Suprapubic skin (tissue), 4 donors: ENCODE measurements at regions not wholly inside any gene's neighbourhood (a gene's known extent, or its start where the extent isn't known, plus 50 kb on each side); places are given as distances from the start of the nearest gene placed in this dataset.

Experiments
- DNase-seq, 2 donors: peaks; one replicate each; pipeline ENCODE4 v3.0.0-alpha.2; 2019; ENCODE audit warnings: low spot score in 2 of 2
- H3K27ac ChIP-seq: fragments of 200-600 bp; sonication (generic); one replicate; pipeline ENCODE4 v1.5.1; 2019
- H3K27me3 ChIP-seq: fragments of 200-600 bp; sonication (generic); one replicate; pipeline ENCODE4 v1.5.1; 2019
- H3K36me3 ChIP-seq: fragments of 200-600 bp; sonication (generic); one replicate; pipeline ENCODE4 v1.5.1; 2019
- H3K4me1 ChIP-seq: fragments of 200-600 bp; sonication (generic); one replicate; pipeline ENCODE4 v1.5.1; 2019
- H3K4me3 ChIP-seq: fragments of 200-600 bp; sonication (generic); one replicate; pipeline ENCODE4 v1.5.1; 2019; ENCODE audit warnings: mild to moderate bottlenecking
- H3K9me3 ChIP-seq: fragments of 200-600 bp; sonication (generic); one replicate; pipeline ENCODE4 v1.5.1; 2019
- CTCF ChIP-seq, 2 donors: fragments of 200-600 bp in 1 of 2; fragments of 450-650 bp in 1 of 2; sonication (generic) in 1 of 2; IDR thresholded peaks; one replicate each; pipeline ENCODE4 v1.5.1; 2016 to 2019; ENCODE audit warnings: antibody characterized with exemption in 2 of 2, mild to moderate bottlenecking in 1 of 2, moderate library complexity in 1 of 2
- EP300 ChIP-seq: sonication (generic); formaldehyde crosslinking; IDR thresholded peaks from one replicate; pipeline ENCODE4 v1.6.1; 2017; ENCODE audit warnings: antibody characterized with exemption
- POLR2A ChIP-seq, 2 donors: fragments of 450-650 bp; IDR thresholded peaks; one replicate each; pipeline ENCODE4 v1.6.1; 2017; ENCODE audit warnings: antibody characterized with exemption in 2 of 2, mild to moderate bottlenecking in 2 of 2, moderate library complexity in 2 of 2
- POLR2AphosphoS5 ChIP-seq, 3 donors: sonication (generic); formaldehyde crosslinking; IDR thresholded peaks; one replicate each; pipeline ENCODE4 v1.6.1; 2017; ENCODE audit warnings: antibody characterized with exemption in 3 of 3
- WGBS: methylation state at CpG from one replicate; pipeline ENCODE4 v1.1.5; 2018; 5-methylcytosine and 5-hydroxymethylcytosine counted together

DNA sequence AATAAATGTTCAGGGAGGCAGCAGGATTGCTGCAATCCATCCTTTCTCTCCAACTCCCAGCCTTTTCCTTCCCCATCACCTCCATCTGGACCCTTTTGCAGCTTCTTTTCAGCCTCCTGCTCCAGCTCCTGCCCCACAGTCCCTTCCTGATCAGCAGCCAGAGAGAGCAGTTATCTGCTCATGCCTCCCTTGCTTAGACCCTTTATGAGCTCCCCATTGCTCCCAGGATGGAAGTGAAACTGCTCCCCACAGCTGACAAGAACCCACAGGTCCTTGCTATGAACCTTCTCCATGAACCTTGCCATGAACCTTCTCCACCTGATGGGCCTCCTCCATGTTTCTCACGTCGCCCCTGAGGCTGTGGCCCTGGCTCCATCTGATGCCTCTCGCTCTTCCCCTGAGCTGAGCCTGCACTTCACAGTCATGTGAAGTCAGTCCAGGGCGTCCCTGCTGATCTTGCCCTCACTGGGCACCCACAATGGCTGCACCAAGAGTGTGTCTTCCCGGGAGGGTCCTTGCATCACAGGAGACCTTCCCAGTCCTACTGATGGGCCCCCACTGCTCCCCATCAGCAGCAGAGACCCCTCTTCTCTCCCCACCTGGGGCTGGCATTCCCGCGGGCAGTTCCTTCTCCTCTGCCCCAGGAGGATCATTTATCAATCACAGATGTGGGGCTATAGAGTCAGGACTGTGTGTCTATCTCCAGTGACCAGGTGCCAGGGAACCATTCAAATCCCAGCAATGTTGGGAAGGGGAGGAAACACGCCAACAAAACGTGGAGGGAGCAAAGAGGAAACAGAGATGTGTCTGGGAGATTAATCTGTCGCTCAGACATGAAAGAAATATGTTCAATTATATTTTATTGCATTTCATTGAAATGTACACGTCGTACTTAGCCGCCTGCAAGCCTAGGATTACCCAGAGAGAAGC lies 73.1 kb downstream of the MATN1 start:
- peaks cover 10% of the 10 kb centered on the region for H3K27me3 ChIP-seq
- WGBS, result 36% methylated on average over 13 of the region's 13 CpGs
- H3K27ac ChIP-seq, result no peak overlapping the region
- no peak for TF ChIP-seq EP300
- no peak for TF ChIP-seq POLR2A (IDR thresholded peaks at IDR 0.05)
- TF ChIP-seq CTCF (IDR thresholded peaks at IDR 0.05), result no peak
- TF ChIP-seq POLR2AphosphoS5 (IDR thresholded peaks at IDR 0.05), result no peak
- H3K9me3 ChIP-seq, result no peaks in the 10 kb centered on the region
- DNase-seq, result no peak
- H3K4me3 ChIP-seq, result no peak overlapping the region
- H3K4me1 ChIP-seq, result peaks cover 23% of the 10 kb centered on the region
- no peaks in the 10 kb centered on the region for H3K36me3 ChIP-seq

DNA sequence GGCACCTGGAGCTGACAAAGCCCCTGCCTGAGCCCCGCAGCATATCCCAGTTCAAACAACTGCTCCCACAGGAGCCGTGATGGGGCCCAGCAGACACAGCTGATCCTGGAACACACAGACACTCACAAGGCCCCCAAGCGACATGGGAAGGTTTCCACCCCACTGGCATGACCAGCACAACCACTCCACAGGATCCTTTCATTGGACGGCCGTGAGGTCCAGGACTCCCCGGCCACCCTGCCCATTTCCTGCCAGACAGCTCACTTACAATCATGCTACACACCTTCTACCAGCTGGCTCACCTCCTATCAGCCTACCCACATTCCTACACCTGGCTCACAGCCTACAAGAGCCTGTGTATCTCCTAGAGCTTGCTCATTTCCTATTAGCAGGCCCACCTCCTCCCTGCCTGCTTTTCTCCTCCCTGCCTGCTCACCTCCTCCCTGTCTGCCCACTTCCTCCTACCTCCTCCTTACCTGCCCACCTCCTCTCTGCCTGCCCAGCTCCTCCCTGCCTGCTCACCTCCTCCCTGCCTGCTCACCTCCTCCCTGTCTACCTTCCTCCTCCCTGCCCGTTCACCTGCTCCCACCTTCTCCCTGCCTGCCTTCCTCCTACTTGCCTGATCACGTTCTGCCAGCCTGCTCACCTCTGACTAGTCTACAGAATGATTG lies 73.9 kb downstream of the MATN1 start:
- DNase-seq, result peak in 1 of 2 donors; percentile 53
- Histone ChIP-seq H3K27ac (no peak overlapping the region), H3K36me3 (no peaks in the 10 kb centered on the region), H3K4me1 (peaks cover 23% of the 10 kb centered on the region), H3K27me3 (peaks cover 10% of the 10 kb centered on the region), H3K9me3 (no peaks in the 10 kb centered on the region), H3K4me3 (no peak overlapping the region)
- 50% methylated on average over 6 of the region's 8 CpGs for WGBS
- TF ChIP-seq POLR2A (IDR thresholded peaks at IDR 0.05) (no peak), CTCF (IDR thresholded peaks at IDR 0.05) (no peak), POLR2AphosphoS5 (IDR thresholded peaks at IDR 0.05) (no peak), EP300 (no peak)

DNA sequence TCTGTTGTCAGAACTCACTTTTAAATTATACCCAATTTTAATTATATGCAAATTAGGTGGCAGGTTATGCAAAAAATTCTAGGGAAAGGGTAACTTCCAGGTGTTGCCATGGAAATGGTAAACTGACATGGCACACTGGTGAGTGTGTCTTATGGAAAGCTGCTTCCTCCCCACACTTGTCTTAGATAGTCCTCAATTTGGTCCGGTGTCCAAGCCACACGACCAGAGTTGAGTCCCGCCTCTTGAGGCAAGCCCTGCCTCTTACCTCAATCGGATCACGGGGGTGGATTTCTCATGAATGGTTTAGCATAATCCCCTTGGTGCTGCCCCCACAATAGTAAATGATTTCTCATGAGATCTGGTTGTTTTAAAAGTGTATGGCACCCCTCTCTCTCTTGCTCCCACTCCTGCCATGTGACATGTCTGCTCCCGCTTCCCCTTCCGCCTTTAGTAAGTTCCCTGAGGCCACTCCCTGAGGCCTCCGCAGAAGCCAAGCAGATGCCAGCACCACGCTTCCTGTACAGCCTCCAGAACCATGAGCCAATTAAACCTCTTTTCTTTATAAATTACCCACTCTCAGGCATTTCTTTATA lies 74.9 kb downstream of the MATN1 start:
- Histone ChIP-seq H3K27ac (no peak overlapping the region), H3K4me1 (peaks cover 23% of the 10 kb centered on the region), H3K9me3 (no peaks in the 10 kb centered on the region), H3K27me3 (peaks cover 10% of the 10 kb centered on the region), H3K4me3 (no peak overlapping the region), H3K36me3 (no peaks in the 10 kb centered on the region)
- peak in 1 of 2 donors; percentile 20 for DNase-seq
- no peak for TF ChIP-seq POLR2AphosphoS5 (IDR thresholded peaks at IDR 0.05)
- no peak for TF ChIP-seq CTCF (IDR thresholded peaks at IDR 0.05)
- no peak for TF ChIP-seq EP300
- TF ChIP-seq POLR2A (IDR thresholded peaks at IDR 0.05), result no peak
- WGBS, result 48% methylated on average over 9 of the region's 9 CpGs

- DNase-seq, result no peak
- TF ChIP-seq POLR2AphosphoS5 (IDR thresholded peaks at IDR 0.05) (no peak), EP300 (no peak), POLR2A (IDR thresholded peaks at IDR 0.05) (no peak), CTCF (IDR thresholded peaks at IDR 0.05) (no peak)
- no peak overlapping the region for H3K4me3 ChIP-seq
- peaks cover 18% of the 10 kb centered on the region for H3K4me1 ChIP-seq
- peaks cover 17% of the 10 kb centered on the region for H3K27me3 ChIP-seq
- WGBS, result 83% methylated on average over 3 of the region's 3 CpGs
- no peaks in the 10 kb centered on the region for H3K36me3 ChIP-seq
- no peaks in the 10 kb centered on the region for H3K9me3 ChIP-seq
- H3K27ac ChIP-seq, result no peak overlapping the region
Measured at GRCh38 chr1:30645807-30646206, 77.6 kb downstream of the MATN1 start.
